ENCODE measurements at regions not wholly inside any gene's neighbourhood (a gene's known extent, or its start where the extent isn't known, plus 50 kb on each side); places are given as distances from the start of the nearest gene placed in this dataset.

DNA sequence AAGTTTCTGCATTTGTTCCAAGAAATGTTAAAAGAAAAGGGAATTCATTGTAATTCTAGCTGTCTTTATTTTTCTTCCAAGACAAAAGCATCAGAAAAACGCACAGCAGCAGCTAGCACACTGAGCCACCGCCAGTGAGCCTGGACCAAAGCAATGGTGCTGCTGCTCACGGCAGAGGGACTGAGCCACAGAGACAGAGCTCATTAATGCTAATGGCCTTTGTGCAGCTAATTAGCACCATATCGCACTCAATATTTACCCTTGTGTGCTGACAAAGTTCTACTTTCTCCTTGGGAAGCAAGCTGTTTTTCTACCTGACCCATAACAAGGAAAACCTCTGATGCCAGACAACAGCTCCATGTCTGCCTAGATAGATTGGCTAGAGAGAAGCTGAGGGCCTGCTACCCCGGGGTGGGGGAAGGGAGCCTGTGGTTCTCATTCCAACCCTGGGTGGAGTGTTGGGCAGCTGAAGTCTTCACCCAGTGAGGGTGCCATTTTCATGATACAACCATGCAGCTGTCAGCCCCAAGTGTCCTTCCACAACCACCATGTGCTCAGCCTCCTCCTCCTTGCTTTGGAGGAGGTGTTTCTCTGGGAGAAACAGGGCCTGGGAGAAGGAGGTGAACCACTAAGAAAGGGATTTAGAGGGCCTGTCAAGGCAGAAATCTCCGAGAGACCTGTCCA is 131.1 kb upstream of the NCAM1 start:
- no peak for DNase-seq
- no peak for TF ChIP-seq CTCF (IDR thresholded peaks at IDR 0.05)
- H3K36me3 ChIP-seq (replicated peaks in 1 of 2; ENCODE audit: control insufficient read depth in 1 of 2, insufficient read depth in 2 of 2, low read length in 2 of 2) = no peaks in the 10 kb centered on the region
- no peaks in the 10 kb centered on the region for H3K9me3 ChIP-seq (replicated peaks in 1 of 2; ENCODE audit: control insufficient read depth in 1 of 2, insufficient read depth in 1 of 2, low read length in 2 of 2)
- Mint-ChIP-seq H3K9me3 (peaks cover 0 to 8% (median 2%) of the 10 kb centered on the region in 7 donors), H3K4me3 (no peak overlapping the region), H3K36me3 (no peaks in the 10 kb centered on the region), H3K27me3 (ENCODE audit: low read depth in 3 of 3) (peaks cover 2 to 7% (median 6%) of the 10 kb centered on the region in 3 donors), H3K4me1 (no peaks in the 10 kb centered on the region), H3K27ac (no peak overlapping the region)
- H3K27ac ChIP-seq (ENCODE audit: low read depth in 1 of 2, low read length in 2 of 2) = no peak overlapping the region
- no peaks in the 10 kb centered on the region for H4K20me1 ChIP-seq (ENCODE audit: insufficient read depth, low read length)
- intact Hi-C loops (cut with micrococcal nuclease) = no loop called here
- H3K4me1 ChIP-seq (ENCODE audit: control insufficient read depth in 1 of 2, insufficient read depth in 2 of 2, low read length in 2 of 2) = no peaks in the 10 kb centered on the region
- H2AFZ ChIP-seq (ENCODE audit: insufficient read depth, low read depth, low read length, poor library complexity, severe bottlenecking) = no peak overlapping the region
- H3K27me3 ChIP-seq (ENCODE audit: control insufficient read depth in 2 of 2, insufficient read depth in 2 of 2, low read length in 2 of 2) = no peaks in the 10 kb centered on the region
- H3K4me2 ChIP-seq (replicated peaks; ENCODE audit: extremely low read depth, low read length, poor library complexity, severe bottlenecking) = no peak overlapping the region
- 90% methylated on average over 4 of the region's 6 CpGs for WGBS (ENCODE audit: insufficient coverage)
- no peak overlapping the region for H3K4me3 ChIP-seq (replicated peaks in 1 of 3; ENCODE audit: low read depth in 2 of 3, low read length in 3 of 3)
- no peaks in the 10 kb centered on the region for H3K79me2 ChIP-seq (ENCODE audit: insufficient read depth, low read length)
- no peak overlapping the region for H3K9ac ChIP-seq (ENCODE audit: insufficient read depth, low read length, poor library complexity, severe bottlenecking)

- H4K20me1 ChIP-seq (ENCODE audit: insufficient read depth, low read length) = no peaks in the 10 kb centered on the region
- Mint-ChIP-seq H3K9me3 (peaks cover 0 to 6% (median 2%) of the 10 kb centered on the region in 7 donors), H3K36me3 (no peaks in the 10 kb centered on the region), H3K27me3 (ENCODE audit: low read depth in 3 of 3) (peaks cover 2 to 7% (median 6%) of the 10 kb centered on the region in 3 donors), H3K27ac (no peak overlapping the region), H3K4me3 (no peak overlapping the region), H3K4me1 (no peaks in the 10 kb centered on the region)
- no peaks in the 10 kb centered on the region for H3K4me1 ChIP-seq (ENCODE audit: control insufficient read depth in 1 of 2, insufficient read depth in 2 of 2, low read length in 2 of 2)
- H3K4me3 ChIP-seq (replicated peaks in 1 of 3; ENCODE audit: low read depth in 2 of 3, low read length in 3 of 3) = no peak overlapping the region
- no peak for TF ChIP-seq CTCF (IDR thresholded peaks at IDR 0.05)
- no peaks in the 10 kb centered on the region for H3K36me3 ChIP-seq (replicated peaks in 1 of 2; ENCODE audit: control insufficient read depth in 1 of 2, insufficient read depth in 2 of 2, low read length in 2 of 2)
- no peak overlapping the region for H3K27ac ChIP-seq (ENCODE audit: low read depth in 1 of 2, low read length in 2 of 2)
- no peak overlapping the region for H3K4me2 ChIP-seq (replicated peaks; ENCODE audit: extremely low read depth, low read length, poor library complexity, severe bottlenecking)
- no peak overlapping the region for H3K9ac ChIP-seq (ENCODE audit: insufficient read depth, low read length, poor library complexity, severe bottlenecking)
- H3K9me3 ChIP-seq (replicated peaks in 1 of 2; ENCODE audit: control insufficient read depth in 1 of 2, insufficient read depth in 1 of 2, low read length in 2 of 2) = no peaks in the 10 kb centered on the region
- intact Hi-C loops (cut with micrococcal nuclease) = no loop called here
- no peaks in the 10 kb centered on the region for H3K79me2 ChIP-seq (ENCODE audit: insufficient read depth, low read length)
- no peaks in the 10 kb centered on the region for H3K27me3 ChIP-seq (ENCODE audit: control insufficient read depth in 2 of 2, insufficient read depth in 2 of 2, low read length in 2 of 2)
- no CpG with 5 or more reads among the region's 1 CpG for WGBS (ENCODE audit: insufficient coverage)
- DNase-seq = no peak
- H2AFZ ChIP-seq (ENCODE audit: insufficient read depth, low read depth, low read length, poor library complexity, severe bottlenecking) = no peak overlapping the region
Measured at GRCh38 chr11:112831041-112831440, 130.2 kb upstream of the NCAM1 start.
